ENCODE measurements at regions not wholly inside any gene's neighbourhood (a gene's known extent, or its start where the extent isn't known, plus 50 kb on each side); places are given as distances from the start of the nearest gene placed in this dataset.

GRCh38 chr10:117884592-117884991 lies 162.1 kb downstream of the RAB11FIP2 start:
- RAD21 ChIA-PET (ENCODE audit: unreplicated experiment): no interaction called here
- Histone ChIP-seq H3K27me3 (replicated peaks in 1 of 2; ENCODE audit: control insufficient read depth in 2 of 2, insufficient read depth in 2 of 2, low read length in 1 of 2) (no peaks in the 10 kb centered on the region; a peak in 2 of 4 replicates), H3K9ac (ENCODE audit: control insufficient read depth, insufficient read depth, low read length) (no peak overlapping the region), H3K4me1 (ENCODE audit: control insufficient read depth, insufficient read depth, low read length) (no peaks in the 10 kb centered on the region), H2AFZ (ENCODE audit: control insufficient read depth, low read depth, low read length) (no peak overlapping the region), H3K9me3 (replicated peaks; ENCODE audit: control insufficient read depth, insufficient read depth, low read length) (no peaks in the 10 kb centered on the region), H4K20me1 (ENCODE audit: control insufficient read depth, insufficient read depth) (no peaks in the 10 kb centered on the region), H3K4me3 (no peak overlapping the region), H3K27ac (ENCODE audit: control insufficient read depth, insufficient read depth) (no peak overlapping the region), H3K79me2 (ENCODE audit: control insufficient read depth, insufficient read depth, low read length) (no peaks in the 10 kb centered on the region), H3K4me2 (ENCODE audit: control insufficient read depth, insufficient read depth) (no peak overlapping the region), H3K36me3 (ENCODE audit: control insufficient read depth in 2 of 2, insufficient read depth in 2 of 2, low read length in 1 of 2) (no peaks in the 10 kb centered on the region)
- no TSS peak for BruUV-seq (replicated peaks)
- in situ Hi-C loops (cut with MboI): no loop called here
- ATAC-seq (no peak), FAIRE-seq (no peak), DNase-seq (ENCODE audit: low read depth, low spot score) (no peak)
- POLR2A ChIA-PET: interaction anchor here (1.0 kb wide), 1 partner anchor 99 kb away, joined by 3 read pairs; no protein-coding TSS in a partner anchor
- SMC1A ChIA-PET (ENCODE audit: uncharacterized antibody, unreplicated experiment): no interaction called here
- CTCF ChIA-PET: interaction anchor here (0.8 kb wide), 1 partner anchor 673 kb away, joined by 3 read pairs; no protein-coding TSS in a partner anchor
- WGBS (ENCODE audit: insufficient coverage, insufficient replicate concordance, low lambda C conversion rate, missing lambda C conversion rate): 33% methylated on average over 6 of the region's 6 CpGs
- intact Hi-C loops (cut with micrococcal nuclease; ENCODE audit: unreplicated experiment): no loop called here
- TF ChIP-seq NRF1 (conservative IDR thresholded peaks at IDR 0.05; ENCODE audit: low read depth, low read length) (no peak), SUPT20H (IDR thresholded peaks at IDR 0.05; ENCODE audit: borderline replicate concordance, control insufficient read depth, low read depth, low read length) (no peak), CHD4 (IDR thresholded peaks at IDR 0.05) (no peak), NFXL1 (IDR thresholded peaks at IDR 0.05; ENCODE audit: borderline replicate concordance) (no peak), MYC (IDR thresholded peaks at IDR 0.05; ENCODE audit: insufficient read depth, insufficient read length, insufficient replicate concordance, low read length, severe bottlenecking) (no peak), ZNF24 (IDR thresholded peaks at IDR 0.05) (no peak), BCL3 (IDR thresholded peaks at IDR 0.05; ENCODE audit: borderline replicate concordance, insufficient read depth, low read depth, low read length, poor library complexity, severe bottlenecking) (no peak), BCLAF1 (IDR thresholded peaks at IDR 0.05) (no peak), RCOR1 (conservative IDR thresholded peaks at IDR 0.05; ENCODE audit: low read depth, low read length) (no peak), ZBTB40 (IDR thresholded peaks at IDR 0.05; ENCODE audit: borderline replicate concordance) (no peak), SUZ12 (IDR thresholded peaks at IDR 0.05; ENCODE audit: unreplicated experiment) (no peak), NR2F1 (conservative IDR thresholded peaks at IDR 0.05) (no peak), IRF4 (IDR thresholded peaks at IDR 0.05; ENCODE audit: low read depth, low read length) (no peak), USF1 (IDR thresholded peaks at IDR 0.05; ENCODE audit: borderline replicate concordance, extremely low read length, insufficient read depth, low read depth, low read length) (no peak), LARP7 (IDR thresholded peaks at IDR 0.05) (no peak), JUND (IDR thresholded peaks at IDR 0.05; ENCODE audit: low read depth, low read length) (no peak)

Data from GM12878 (cell line).